ENCODE measurements at regions not wholly inside any gene's neighbourhood (a gene's known extent, or its start where the extent isn't known, plus 50 kb on each side); places are given as distances from the start of the nearest gene placed in this dataset.

DNA sequence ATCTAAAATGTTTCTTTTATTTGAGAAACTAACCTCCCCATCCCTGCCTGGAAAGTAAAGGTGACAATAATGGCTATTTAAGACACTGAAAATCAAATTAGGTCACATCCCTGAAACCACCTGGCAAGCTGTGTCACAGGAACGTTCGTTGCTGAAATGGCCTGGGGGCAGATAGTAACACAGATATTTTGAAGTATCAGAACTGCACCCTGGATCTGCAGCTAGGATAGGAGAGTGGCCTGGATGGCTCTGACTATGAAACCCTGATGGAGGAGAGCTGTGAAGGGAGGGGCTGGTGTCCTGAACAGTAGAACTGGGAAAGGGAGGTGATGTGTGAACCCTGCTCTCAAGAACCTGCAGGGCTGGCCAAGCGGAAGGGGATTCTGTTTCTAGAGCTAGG lies 648.3 kb upstream of the CFAP20DC start:
- no peak for DNase-seq

DNA sequence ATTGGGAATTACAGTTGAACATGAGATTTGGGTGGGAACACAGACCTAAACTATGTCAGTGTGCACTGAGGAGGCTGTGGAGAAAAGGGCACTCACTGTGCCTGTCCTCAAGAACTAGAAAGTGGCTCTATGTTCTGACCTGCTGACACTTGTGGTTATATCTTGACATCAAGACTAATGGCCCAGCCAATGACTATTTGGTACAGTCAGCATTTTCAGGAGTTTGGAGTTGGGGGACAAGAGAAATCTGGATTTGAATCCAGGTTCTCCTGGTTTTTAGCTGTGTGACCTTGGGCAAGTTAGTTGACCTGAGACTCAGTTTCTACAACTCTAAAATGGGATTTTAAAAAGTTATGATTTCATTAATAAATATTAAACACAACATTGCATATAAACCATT lies 647.0 kb upstream of the CFAP20DC start:
- no peak for DNase-seq

DNA sequence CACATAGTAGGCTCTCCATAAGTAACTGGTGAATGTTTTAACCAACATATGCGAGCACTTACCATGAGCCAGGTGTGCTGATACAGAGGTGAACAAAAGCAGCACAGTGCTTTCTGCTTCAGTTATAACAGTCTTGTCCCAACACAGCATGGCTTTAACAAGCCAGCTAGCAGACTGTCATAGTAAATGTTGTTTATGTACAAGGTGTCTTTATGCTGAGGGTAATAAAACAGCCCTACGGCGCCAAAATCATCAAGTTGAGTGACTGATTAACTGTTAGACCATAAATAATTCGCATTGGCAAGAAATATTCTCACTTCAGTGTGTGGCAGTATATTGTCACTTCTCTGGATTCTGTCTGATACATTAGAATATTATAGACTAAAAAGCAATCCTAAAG lies 646.0 kb upstream of the CFAP20DC start:
- no peak for DNase-seq

DNA sequence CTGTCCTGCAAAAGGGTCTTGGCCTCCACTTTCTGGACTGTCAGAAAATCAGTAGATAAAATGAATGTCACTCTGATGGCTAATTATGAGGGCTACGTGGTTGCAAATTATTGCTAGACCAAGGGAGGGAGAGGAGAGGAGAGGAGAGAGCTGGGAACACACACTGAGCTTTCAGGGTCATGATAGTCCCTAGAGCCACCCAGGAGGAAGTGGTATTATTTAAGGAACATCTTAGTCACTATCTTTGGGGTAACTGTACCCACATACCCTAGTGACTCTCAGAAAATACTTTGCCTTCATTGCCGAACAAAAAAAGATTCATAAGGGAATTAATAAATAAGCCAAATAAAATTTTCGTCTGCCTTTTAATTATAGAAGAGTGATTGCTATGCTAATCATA lies 642.3 kb upstream of the CFAP20DC start:
- DNase-seq = no peak

DNA sequence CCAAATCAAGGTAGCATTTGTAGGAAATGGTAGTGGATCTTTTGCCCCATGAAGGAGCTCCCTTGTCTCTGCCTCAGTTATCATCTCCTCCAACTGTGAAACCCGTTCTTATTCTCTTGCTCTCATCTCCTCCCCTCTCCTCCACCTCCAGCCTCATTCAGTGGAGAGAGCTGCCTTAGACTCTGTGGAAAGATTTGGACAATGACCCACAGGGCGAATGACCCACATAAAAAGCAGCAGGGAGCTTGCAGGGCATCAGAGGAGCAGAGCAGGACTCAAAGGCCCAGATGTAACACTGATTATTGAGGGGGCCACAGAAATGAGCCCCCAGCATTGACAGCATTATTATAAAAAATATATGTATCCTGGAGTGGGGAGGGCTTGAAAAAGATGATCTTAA lies 641.1 kb upstream of the CFAP20DC start:
- no peak for DNase-seq

DNA sequence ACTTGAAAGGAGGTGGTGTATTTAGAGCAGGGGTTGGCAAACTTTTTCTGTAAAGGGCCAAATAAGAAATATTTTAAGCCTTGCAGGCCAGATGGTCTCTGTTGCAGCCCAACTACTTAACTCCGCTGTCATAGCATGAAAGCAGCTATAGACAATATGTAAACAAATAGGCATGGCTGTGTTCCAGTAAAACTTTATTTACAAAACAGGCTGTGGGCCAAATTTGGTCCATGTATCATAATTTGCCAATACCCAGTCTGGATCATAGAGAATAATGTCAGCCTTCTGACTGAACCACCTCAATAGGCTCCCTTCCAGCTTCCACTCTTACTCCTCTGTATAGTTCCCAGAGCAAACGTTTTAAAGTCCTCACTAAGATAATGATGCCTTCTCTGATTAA lies 638.8 kb upstream of the CFAP20DC start:
- DNase-seq = no peak

DNA sequence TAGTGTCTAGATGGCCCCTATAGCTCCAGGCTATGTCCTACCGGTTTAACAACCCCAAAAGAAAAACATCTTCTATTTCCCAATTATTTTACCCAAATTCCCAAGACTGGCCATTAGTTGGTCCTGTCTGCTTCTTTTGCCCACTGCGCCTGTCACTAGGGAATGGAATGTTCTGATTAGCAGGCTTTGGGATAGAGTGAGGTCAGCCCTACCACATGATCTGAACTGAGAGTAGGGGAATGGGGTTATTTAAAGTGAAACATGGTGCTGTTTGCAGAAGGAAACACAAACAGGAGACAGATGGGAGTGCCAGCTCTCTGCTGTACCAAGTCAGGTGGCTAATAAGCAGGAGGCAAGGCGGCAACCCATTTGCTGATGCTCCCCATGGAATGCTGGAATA lies 635.6 kb upstream of the CFAP20DC start:
- DNase-seq = no peak

DNA sequence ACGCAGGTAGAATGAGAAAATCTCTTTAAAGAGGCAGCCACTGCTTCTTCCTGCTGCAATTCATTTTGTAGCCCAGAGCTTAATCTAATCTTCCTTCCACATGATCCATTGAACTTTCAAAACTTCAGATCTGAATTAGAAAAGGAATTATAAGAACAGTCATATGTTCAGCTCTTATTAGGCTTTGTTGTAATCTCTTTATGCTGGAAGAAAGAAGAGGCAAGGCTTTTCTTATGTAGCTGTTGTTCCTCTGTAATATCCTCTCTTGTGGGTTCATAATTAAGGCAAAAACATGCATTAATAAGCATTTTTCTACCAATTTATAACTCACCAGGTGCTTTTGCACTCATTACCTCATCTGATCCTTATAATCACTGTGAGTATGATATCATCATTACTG lies 634.9 kb upstream of the CFAP20DC start:
- DNase-seq = no peak

DNA sequence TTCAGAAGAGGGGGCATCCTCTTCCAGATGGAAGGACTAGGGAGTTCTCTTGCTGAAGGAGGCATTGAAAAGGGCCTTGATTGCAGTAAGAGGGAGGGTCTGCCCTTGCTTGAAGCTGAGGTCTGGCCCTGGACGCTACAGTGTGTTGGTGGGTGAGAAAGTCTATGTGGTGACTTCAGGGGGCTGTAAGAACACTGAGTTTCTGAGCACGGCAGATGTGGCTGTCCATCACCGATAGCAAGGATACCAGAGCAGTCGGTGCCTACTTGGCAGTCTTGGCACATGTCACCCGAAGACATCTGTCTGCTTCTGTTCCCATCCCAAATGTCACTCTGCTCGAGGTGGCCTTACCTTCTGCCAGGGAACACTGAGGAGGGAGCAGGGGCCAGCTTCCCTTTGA lies 631.1 kb upstream of the CFAP20DC start:
- no peak for DNase-seq

DNA sequence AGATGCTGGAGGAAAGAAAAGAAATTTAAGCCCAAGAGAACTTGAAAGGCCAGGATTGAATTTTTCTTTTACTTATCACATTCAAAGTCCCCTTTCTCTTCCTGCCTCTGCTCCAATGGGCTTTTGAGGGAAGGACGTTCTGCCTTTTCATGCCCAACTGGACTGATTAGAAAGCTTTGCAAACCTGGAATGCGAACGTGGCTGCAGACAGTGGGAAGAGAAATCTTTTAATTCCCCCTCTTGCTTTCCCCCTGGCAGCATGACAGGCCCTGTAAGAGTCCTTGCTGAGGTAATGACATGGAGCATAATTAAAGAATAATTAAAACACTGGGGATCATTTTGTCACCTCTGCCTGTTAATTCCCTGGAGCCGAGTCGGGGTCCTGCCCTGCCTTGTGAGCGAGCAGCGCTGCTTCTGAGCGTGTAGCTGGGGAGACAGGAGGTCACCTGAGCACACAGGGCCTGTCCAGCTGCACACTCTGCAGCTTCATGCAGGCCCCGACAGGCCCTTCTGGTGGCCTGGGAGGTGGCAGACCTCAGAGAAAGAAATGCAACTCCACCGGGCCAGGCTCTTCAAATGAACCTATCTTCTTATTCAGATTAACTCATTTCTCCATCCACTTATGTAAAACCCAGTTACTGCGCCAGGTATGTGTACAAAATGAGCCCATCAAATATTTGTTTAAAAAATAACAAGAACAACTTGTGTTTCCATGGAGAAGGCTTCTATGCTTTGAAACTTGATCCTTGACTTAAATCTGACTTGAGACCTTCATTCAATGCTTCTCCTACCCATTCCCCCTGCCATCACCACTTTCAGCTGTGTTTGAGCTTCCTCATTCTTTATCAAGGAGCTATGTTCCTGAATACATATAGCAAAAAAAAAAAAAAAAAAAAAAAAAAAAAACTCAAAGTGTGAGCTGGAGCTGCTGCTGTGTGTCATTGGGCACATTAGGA lies 628.2 kb upstream of the CFAP20DC start:
- DNase-seq = no peak

DNA sequence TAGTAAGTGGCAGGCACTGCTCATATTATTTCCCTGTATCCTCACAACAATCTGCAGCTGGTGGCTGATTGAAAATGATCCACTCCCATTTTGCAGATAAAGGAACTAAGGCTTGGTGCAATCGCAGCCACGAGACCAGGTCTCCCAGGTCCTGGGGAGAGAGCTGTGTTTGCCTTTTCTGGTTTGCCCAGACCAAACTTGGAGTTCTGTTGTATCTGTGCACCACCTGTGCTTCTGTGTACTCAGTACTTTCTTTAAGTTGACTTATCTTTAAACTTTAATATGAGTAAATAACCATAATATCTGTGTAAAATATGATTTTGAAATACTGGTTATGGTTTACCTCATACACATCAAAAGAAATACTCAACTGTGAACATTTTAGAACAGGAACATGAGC lies 625.7 kb upstream of the CFAP20DC start:
- no peak for DNase-seq

DNA sequence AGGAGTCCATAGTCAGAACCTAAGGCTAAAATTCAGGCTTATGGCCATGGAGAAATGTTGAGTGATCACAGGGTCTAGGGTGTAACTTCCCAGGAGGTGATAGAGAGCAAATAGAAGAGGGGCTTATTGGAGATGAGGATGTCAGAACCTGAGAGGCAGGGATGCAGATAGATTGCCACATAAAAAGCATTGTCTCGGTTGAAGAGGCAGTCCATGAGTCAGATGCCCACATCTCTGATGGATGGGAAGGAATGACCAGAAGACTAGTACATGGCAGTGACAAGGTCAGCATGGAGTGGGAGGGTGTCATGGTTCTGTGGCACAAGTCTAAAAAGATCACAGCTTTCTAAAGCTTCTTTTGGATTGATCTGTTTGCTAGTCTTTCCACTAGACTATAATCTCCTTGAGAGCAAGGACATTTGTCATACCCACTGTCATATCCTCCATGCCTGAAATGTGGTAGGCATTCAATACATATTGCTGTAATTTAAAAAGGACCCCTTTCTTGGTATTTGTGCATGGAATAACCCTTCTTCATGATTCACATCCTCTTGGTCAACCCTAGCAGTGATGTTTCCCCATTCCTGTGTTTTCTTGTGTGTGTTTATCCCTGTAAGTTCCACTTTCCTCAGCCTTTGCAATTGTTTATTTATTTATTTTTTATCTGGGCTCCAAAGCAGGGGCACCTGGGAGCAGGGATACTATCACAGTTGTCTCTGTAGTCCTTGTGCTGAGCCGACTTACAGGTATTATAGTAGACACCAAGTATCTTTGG lies 613.4 kb upstream of the CFAP20DC start:
- DNase-seq = no peak

DNA sequence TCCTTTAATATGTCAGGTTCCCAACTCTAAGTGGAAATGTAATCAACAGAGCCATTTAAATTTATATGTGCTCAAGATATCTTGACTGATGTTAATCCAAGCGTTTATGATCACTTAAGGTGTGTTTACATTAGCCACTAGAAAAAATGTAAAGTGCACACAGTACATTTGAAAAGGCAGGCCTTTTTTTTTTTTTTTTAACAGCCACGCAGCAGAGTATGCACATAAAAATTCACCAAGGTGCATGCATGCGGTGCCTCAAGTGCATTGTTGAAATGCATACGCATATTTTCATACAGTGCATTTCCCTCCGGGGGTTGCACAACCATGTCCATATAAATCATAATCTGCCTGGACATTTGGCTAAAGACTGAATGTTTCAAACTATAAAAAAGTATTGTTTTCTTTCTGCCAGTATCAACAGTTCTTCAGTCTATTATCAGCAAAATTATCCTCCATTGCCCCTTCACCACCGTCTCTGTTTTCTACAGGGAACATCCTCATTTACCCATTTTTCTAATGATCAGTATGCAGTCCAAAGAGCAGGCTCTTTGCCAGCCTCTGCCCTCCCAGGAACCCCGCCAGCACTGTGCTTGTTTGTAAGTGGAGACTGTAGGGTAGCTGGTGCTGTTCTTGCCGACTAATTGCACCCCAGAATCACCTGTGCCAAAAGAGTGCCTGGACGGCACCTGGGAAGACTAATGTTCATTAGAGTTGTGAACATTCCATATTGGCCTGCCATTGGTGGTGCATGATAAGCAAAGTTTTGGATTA lies 611.2 kb upstream of the CFAP20DC start:
- no peak for DNase-seq

DNA sequence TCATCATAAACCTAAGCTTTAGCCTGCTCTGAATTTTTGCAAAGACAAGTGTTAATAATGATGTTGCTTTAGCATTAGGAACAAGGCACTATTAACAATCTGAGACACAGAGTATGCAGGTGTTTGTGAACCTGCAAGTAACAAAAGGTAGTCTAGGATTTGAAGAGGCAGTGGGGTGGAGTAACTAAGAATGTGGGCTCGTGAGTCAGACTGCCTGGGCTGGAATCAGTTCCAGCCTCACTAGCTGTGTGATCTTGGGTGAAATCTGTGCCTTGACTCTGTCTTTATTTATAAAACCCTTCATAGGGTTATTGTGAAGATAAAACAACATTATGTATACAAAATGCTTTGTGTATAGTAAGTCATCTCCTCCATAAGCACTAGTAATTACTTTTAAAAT lies 610.6 kb upstream of the CFAP20DC start:
- no peak for DNase-seq

DNA sequence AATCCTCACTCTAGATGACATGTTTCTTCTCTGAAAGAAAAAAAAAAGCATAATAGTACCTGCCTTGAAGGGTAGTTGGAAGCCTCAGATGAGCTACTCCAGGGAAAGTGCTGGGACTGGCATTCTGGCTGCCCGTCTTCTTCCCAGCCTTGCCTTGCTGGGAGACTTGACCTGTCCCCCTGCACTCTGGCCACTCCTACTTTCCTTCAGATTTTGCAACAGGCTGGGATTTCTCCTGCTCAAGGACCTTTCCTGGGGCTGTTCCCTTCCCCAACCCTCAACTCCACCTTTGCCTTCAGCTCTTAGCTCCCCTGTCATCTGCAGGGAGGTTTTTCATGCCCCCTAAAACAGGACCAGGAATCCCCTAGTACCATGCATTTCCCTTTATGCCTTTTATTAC lies 609.9 kb upstream of the CFAP20DC start:
- DNase-seq = no peak

DNA sequence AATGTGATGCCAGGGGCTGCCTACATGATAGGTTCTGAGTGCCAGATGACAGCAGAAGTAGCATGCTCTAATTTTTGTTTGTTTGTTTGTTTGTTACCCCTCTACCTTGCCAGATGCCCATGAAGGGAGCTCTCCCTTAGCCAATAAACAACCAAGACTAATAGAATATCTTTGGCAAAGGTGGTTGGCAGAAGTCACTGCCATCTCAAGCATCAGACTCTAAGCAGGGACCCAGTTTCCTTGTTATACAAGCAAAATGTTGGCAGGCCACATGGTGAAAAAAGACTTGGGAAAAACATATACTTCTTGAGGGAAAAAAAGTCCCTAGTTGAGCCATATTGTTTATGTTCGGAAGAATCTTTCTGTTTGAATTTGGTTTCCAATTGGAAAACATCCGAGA lies 609.0 kb upstream of the CFAP20DC start:
- no peak for DNase-seq

DNA sequence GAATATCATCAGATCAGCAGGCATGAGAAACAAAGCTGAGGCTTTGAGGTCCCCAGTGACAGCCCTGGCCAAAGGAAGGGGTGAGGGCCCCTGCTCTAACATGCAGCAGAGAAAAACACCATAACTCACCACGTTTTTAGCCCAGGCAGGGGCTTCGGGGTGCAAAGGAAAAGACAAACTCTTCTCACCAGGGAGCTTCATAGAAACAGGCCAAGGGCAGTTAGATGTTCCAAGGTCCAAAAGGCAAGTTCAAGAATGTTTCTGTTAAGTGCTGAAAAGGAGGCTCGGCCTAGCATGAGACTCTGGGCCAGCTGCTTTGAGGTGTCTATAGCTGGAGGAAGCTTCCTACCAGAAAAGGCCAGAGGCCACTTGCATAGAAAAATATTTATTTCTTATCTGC lies 608.4 kb upstream of the CFAP20DC start:
- DNase-seq = no peak

DNA sequence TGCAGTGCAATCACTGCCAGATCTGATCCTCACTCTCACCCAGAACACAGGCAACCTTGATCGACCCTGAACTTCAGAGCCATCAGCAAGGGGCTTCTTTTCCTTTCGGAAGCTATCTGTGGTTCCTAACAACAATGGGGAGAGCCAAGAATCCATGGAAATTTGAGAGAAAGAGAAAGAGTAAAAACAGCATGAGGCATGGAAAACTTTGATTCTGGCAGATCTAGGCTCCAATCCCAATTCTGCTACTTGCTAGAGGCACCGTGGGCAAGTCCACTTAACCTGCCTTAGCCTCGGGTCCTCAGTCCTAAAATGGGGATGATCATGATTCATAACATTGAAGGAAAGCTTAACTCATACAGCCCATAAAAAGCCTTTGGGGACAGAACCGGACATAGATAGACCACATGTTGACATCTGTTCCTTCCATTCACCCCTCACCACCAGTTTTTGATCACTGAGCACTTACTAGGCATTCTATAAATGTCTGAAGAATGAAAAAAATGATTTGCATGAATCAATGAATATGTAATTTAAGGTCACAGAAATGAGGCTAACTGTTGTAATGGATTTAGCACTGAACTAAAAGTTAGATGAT lies 605.7 kb upstream of the CFAP20DC start:
- DNase-seq = no peak

DNA sequence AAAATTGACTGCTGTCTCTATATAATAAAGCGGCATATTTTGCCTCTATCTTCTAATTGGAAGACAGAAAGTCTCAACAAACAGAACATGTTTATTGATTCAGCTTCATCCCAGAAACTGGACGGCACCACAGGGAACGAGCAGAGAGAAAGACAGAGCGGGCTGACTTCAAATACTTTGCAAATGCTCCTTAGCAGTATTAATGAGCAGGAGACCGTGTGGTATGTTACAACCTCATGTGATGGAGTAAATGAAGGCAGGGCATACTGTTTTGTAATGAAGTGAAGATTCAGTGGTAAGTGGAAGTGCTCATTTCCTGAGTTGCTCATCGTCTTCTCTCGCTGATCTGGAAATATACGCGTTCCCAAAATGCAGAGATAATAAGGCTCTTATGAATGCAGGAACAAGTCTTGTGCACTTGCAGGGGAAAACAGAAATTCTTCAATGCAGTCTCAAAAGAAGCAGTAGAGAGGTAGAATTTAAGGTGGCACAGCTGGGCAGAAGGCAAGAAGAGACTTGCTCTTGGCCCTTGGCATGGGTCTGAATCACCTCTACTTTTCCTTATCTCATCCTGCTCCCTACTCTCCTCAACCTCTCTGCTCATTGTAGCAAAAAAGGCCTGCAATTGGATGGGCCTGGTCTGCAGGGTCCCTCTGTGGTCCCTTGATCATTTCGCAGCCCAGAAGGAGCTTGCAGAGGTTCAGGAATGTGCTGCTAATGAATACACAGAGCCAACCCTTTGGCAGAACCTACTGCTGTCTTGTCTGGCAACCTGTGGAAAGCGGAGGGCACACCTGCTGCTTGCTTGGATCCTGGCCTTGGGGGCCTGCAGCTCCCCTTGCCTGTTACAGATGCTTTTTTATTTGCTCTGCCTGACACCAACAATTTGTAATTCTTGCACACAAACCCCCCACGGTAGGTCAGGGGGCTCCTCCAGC lies 604.9 kb upstream of the CFAP20DC start:
- no peak for DNase-seq

DNA sequence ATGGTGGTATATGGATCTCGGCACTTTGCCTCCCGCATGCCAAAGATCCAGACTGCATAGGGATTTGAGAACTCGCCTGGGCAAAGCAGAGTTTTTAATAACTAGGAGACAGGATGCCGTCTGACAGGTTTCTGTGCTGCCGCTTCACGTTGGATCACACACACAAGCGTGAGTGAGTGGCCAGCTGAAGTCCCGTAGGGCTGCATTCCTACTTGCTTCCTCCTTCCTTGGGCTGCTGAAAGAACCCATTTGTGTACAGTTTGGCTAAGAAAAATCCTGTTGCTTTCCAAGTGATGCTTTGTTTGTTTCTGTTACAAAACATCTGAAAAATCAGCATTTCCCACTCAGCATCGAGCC lies 604.3 kb upstream of the CFAP20DC start:
- no peak for DNase-seq

DNA sequence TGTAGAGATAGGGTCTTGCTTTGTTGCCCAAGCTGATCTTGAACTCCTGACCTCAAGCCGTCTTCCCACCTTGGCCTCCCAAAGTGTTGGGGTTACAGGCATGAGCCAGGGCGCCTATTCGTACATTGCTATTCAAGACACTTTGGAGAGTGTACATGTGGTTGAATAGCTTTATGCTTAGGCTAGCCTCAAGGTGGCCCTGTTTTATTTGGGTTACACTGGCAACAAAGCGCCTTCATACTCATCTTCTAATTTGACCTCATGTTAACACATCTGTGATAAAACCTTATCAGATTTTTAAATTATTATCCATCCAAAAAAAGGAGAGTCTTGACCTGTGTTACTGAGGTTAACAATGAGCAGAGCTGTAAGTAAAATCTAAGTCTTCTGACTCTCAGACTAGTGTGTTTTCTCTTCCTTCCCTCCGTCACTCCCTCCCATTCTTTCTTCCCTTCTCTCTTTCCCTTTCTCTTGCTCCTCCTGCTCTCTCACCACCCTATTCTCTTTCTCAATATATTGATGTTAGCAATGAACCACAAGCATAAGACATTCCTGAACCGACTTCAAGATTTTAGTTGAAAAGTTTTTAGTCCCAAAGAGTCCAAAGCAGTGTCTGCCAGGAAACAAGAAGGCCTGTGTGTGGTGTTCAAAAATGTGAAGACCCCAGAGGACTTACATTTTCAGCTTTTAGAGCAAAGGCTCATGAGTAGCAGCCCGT lies 603.7 kb upstream of the CFAP20DC start:
- DNase-seq = no peak
